ENCODE measurements at regions not wholly inside any gene's neighbourhood (a gene's known extent, or its start where the extent isn't known, plus 50 kb on each side); places are given as distances from the start of the nearest gene placed in this dataset.

GRCh38 chr5:8376478-8376877 is 507.5 kb downstream of the MTRR start:
- H3F3A ChIP-seq (ENCODE audit: insufficient read depth, low read length, poor library complexity, severe bottlenecking) = no peaks in the 10 kb centered on the region
- no peaks in the 10 kb centered on the region for H4K20me1 ChIP-seq (ENCODE audit: insufficient read depth)
- no peaks in the 10 kb centered on the region for H3K9me3 ChIP-seq (ENCODE audit: low read length)
- TF ChIP-seq SMC3 (conservative IDR thresholded peaks at IDR 0.05; ENCODE audit: poor library complexity) (no peak), EZH2 (IDR thresholded peaks at IDR 0.05; ENCODE audit: borderline replicate concordance, insufficient read depth, low read length, poor library complexity, severe bottlenecking) (no peak), MXI1 (conservative IDR thresholded peaks at IDR 0.05; ENCODE audit: poor library complexity, severe bottlenecking) (no peak), POLR2AphosphoS5 (IDR thresholded peaks at IDR 0.05) (no peak), EP300 (conservative IDR thresholded peaks at IDR 0.05; ENCODE audit: poor library complexity, severe bottlenecking) (no peak), RAD21 (conservative IDR thresholded peaks at IDR 0.05) (no peak), TAF1 (IDR thresholded peaks at IDR 0.05; ENCODE audit: low read depth) (no peak)
- TF ChIP-seq, protein P1, sequence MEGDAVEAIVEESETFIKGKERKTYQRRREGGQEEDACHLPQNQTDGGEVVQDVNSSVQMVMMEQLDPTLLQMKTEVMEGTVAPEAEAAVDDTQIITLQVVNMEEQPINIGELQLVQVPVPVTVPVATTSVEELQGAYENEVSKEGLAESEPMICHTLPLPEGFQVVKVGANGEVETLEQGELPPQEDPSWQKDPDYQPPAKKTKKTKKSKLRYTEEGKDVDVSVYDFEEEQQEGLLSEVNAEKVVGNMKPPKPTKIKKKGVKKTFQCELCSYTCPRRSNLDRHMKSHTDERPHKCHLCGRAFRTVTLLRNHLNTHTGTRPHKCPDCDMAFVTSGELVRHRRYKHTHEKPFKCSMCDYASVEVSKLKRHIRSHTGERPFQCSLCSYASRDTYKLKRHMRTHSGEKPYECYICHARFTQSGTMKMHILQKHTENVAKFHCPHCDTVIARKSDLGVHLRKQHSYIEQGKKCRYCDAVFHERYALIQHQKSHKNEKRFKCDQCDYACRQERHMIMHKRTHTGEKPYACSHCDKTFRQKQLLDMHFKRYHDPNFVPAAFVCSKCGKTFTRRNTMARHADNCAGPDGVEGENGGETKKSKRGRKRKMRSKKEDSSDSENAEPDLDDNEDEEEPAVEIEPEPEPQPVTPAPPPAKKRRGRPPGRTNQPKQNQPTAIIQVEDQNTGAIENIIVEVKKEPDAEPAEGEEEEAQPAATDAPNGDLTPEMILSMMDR (IDR thresholded peaks at IDR 0.05; ENCODE audit: poor library complexity, severe bottlenecking) = no peak
- TF ChIP-seq, protein P2, sequence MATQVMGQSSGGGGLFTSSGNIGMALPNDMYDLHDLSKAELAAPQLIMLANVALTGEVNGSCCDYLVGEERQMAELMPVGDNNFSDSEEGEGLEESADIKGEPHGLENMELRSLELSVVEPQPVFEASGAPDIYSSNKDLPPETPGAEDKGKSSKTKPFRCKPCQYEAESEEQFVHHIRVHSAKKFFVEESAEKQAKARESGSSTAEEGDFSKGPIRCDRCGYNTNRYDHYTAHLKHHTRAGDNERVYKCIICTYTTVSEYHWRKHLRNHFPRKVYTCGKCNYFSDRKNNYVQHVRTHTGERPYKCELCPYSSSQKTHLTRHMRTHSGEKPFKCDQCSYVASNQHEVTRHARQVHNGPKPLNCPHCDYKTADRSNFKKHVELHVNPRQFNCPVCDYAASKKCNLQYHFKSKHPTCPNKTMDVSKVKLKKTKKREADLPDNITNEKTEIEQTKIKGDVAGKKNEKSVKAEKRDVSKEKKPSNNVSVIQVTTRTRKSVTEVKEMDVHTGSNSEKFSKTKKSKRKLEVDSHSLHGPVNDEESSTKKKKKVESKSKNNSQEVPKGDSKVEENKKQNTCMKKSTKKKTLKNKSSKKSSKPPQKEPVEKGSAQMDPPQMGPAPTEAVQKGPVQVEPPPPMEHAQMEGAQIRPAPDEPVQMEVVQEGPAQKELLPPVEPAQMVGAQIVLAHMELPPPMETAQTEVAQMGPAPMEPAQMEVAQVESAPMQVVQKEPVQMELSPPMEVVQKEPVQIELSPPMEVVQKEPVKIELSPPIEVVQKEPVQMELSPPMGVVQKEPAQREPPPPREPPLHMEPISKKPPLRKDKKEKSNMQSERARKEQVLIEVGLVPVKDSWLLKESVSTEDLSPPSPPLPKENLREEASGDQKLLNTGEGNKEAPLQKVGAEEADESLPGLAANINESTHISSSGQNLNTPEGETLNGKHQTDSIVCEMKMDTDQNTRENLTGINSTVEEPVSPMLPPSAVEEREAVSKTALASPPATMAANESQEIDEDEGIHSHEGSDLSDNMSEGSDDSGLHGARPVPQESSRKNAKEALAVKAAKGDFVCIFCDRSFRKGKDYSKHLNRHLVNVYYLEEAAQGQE (IDR thresholded peaks at IDR 0.05; ENCODE audit: borderline replicate concordance) = no peak
- H3K79me2 ChIP-seq (replicated peaks; ENCODE audit: insufficient read depth, low read length) = no peaks in the 10 kb centered on the region
- H3K27ac ChIP-seq (ENCODE audit: low read length) = no peak overlapping the region
- H3K27me3 ChIP-seq (ENCODE audit: insufficient read depth, low read depth, low read length) = no peaks in the 10 kb centered on the region
- H3K9me2 ChIP-seq (ENCODE audit: insufficient read depth, low read length) = no peaks in the 10 kb centered on the region
- no peak overlapping the region for H3K4me3 ChIP-seq (ENCODE audit: low read length)
- H3K36me3 ChIP-seq (ENCODE audit: insufficient read depth, low read length) = no peaks in the 10 kb centered on the region
- no peak overlapping the region for H3K4me2 ChIP-seq (ENCODE audit: low read length)
- no peak overlapping the region for H2AFZ ChIP-seq (ENCODE audit: low read depth, low read length)
- H3K9ac ChIP-seq (ENCODE audit: low read length) = no peak overlapping the region

- TF ChIP-seq, protein P1 (IDR thresholded peaks at IDR 0.05; ENCODE audit: poor library complexity, severe bottlenecking) = no peak
- TF ChIP-seq EZH2 (IDR thresholded peaks at IDR 0.05; ENCODE audit: borderline replicate concordance, insufficient read depth, low read length, poor library complexity, severe bottlenecking) = no peak
- no peak for TF ChIP-seq EP300 (conservative IDR thresholded peaks at IDR 0.05; ENCODE audit: poor library complexity, severe bottlenecking)
- Histone ChIP-seq H3F3A (ENCODE audit: insufficient read depth, low read length, poor library complexity, severe bottlenecking) (no peaks in the 10 kb centered on the region), H3K9ac (ENCODE audit: low read length) (no peak overlapping the region), H3K4me3 (ENCODE audit: low read length) (no peak overlapping the region), H2AFZ (ENCODE audit: low read depth, low read length) (no peak overlapping the region), H3K36me3 (ENCODE audit: insufficient read depth, low read length) (no peaks in the 10 kb centered on the region), H3K9me3 (ENCODE audit: low read length) (no peaks in the 10 kb centered on the region), H3K79me2 (replicated peaks; ENCODE audit: insufficient read depth, low read length) (no peaks in the 10 kb centered on the region), H3K4me2 (ENCODE audit: low read length) (no peak overlapping the region), H4K20me1 (ENCODE audit: insufficient read depth) (no peaks in the 10 kb centered on the region), H3K27me3 (ENCODE audit: insufficient read depth, low read depth, low read length) (no peaks in the 10 kb centered on the region), H3K9me2 (ENCODE audit: insufficient read depth, low read length) (no peaks in the 10 kb centered on the region), H3K27ac (ENCODE audit: low read length) (no peak overlapping the region)
Measured at GRCh38 chr5:8381972-8382371, 513.0 kb downstream of the MTRR start.

All from neural cell (in vitro differentiated cells).